H1 (cell line): ENCODE measurements at regions not wholly inside any gene's neighbourhood (a gene's known extent, or its start where the extent isn't known, plus 50 kb on each side); places are given as distances from the start of the nearest gene placed in this dataset.

Source experiments
- ATF2 ChIP-seq: IDR thresholded peaks from 2 replicates; pipeline ENCODE4 v1.6.1; 2012; ENCODE audit warnings: low read length, inconsistent platforms
- CHD2 ChIP-seq: IDR thresholded peaks from 2 replicates; pipeline ENCODE4 v1.6.1; 2012; ENCODE audit warnings: low read length, improper control_type of control experiment
- YY1 ChIP-seq: IDR thresholded peaks from 2 replicates; pipeline ENCODE4 v1.6.1; 2011; ENCODE audit warnings: low read depth, mild to moderate bottlenecking, low read length

- TF ChIP-seq ATF2 (no peak), YY1 (no peak), CHD2 (no peak)
Measured at GRCh38 chr22:22821340-22821739, 66.3 kb upstream of the IGLL5 start (continued).
